GM18505 (cell line): ENCODE measurements at regions not wholly inside any gene's neighbourhood (a gene's known extent, or its start where the extent isn't known, plus 50 kb on each side); places are given as distances from the start of the nearest gene placed in this dataset.

Experiments
- ATAC-seq: cut with Tn5 transposase; IDR thresholded peaks from one replicate; pipeline ENCODE4 v1.9.1; 2021; ENCODE audit not compliant: unreplicated experiment
- POLR2A ChIP-seq: IDR thresholded peaks from 4 replicates; pipeline ENCODE4 v1.6.1; 2011; ENCODE audit warnings: borderline replicate concordance; ENCODE audit not compliant: insufficient read depth, insufficient read length; ENCODE audit errors: extremely low read depth

GRCh38 chr10:44435196-44435595 lies 50.3 kb upstream of the CXCL12 start:
- ATAC-seq: no peak
- TF ChIP-seq POLR2A: no peak

GRCh38 chr10:44436240-44436639 lies 51.3 kb upstream of the CXCL12 start:
- no peak for TF ChIP-seq POLR2A
- ATAC-seq: no peak

- TF ChIP-seq POLR2A: no peak
- no peak for ATAC-seq
Observed at GRCh38 chr10:44437840-44438511, 53.1 kb upstream of the CXCL12 start.

GRCh38 chr10:44439239-44439957 lies 54.5 kb upstream of the CXCL12 start:
- no peak for ATAC-seq
- no peak for TF ChIP-seq POLR2A

DNA sequence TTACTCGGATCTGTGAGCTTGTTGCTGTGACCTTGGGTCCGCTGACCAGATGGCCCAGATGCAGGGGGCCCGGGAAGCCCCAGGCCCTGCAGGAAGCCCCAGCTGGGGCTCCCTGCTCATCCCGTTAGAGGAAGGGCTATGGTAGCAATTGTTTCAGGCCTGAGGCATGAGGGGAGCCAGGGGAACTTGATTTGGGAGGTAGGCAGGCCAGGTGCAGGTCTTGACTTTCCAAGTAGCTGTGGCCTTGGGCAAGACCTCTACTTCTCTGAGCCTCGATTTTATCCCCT lies 55.0 kb upstream of the CXCL12 start:
- no peak for ATAC-seq
- no peak for TF ChIP-seq POLR2A

DNA sequence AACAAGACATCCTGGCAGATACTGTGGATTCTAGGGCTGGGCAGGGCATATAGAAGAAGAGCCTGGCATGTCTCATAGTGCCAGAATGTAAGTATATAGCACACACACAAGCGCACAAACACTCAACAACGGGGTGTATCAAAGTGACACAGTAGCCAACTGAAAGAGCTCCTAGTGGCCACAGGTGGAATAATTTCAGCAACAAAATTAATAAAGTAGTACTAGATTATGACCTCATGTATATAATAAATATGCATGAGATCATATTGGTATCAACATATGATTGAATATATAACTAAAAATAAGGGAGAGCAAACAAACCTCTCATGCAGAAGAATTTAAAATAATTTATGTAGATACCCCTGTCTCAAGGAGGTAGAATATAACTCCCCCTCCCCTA lies 72.4 kb upstream of the CXCL12 start:
- no peak for TF ChIP-seq POLR2A
- ATAC-seq: no peak

DNA sequence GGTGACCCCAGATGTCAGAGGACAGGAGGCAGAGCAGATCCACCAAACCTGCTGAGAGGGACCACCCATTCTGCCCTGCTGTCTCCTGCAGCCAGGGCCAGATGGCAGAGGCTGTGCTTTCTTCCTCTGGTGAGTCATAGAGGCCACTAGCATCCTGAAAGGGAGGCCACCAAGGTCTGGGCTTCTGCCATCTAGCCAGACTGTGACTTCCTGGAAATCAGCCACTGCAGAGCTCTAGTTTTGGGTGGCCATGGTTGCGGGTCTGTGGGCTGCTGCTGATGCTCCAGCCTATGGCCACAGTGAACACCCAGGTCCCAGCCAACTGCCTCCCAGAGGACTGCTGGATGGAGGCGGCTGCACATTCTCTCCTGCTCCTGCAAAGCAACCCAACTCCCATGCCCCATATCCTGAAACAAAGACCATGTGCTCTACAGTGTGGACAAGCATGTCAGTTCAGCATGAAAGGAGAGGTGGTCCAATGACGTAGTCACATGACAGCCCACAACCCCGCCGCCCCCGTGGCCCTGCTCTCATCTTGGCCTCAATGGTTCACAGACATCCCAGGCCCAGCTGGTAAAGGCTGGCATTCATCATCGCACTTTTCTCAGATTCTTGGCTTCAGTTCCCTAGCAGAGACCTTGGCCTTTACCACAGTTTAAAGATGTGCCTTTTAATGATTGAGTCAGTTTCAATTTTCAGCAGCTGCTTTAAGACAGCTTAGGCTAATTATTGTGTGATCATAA lies 73.9 kb upstream of the CXCL12 start:
- TF ChIP-seq POLR2A: no peak
- ATAC-seq: no peak

DNA sequence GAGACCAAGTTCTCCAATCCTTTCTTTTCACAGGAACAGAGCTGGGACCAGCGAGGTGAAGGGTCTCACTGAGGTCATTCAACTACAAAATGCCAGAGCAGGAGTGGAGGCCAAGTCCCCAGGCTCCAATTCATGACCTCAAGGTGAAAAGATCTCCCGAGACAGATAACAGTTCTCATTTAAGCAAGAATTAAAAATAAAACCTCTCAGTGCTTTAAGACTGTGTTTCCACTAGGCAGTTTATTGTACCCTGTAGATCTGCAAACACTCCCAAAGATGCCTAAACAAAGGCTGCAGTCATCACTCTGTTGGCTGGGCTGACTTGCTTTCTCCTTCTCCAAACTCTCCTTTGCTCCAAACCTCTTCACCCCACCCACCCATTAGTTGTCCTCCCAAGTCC lies 74.8 kb upstream of the CXCL12 start:
- ATAC-seq: no peak
- TF ChIP-seq POLR2A: no peak

DNA sequence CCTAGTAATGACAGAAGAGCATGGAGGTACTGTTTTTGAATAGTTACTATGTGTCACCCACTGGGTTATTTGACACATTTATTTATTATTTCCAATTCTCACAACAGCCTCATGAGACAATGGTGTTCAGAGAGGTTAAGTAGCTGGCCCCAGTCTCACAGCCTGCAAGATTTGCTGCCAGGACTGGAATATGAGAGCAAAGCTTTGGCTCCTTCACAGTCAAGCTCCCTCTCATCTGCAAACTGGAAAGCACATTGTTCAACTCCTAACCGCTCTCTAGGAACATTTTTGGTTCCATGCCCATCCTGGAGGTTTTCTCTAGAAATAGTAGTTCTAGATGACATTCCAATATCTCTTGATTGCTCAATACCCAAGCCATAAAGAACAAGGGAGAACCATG lies 75.5 kb upstream of the CXCL12 start:
- no peak for TF ChIP-seq POLR2A
- no peak for ATAC-seq

DNA sequence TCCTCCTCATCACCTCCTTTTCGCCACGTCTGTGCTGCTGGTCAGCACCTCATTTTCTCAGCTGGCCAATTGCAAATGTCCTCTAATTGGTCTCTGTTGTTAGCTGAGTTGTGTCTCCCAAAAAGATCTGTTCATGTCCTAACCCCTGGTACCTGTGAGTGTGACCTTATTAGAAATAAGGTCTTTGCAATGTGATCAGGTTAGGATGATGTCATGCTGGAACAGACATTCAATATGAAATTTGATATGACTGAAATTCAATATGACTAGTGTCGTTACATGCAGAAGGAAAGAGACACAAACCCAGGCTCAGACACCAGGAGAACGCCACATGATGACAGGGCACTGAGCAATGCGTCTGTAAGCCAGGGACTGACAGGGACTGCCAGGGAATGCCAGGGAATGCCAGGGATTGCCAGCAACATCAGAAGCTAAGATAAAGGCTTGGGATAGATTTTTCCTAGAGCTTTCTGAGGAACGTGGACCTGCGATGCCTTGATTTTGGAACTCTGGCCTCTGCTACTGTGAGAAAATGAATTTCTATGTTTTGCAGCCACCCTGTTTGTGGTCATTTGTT lies 77.5 kb upstream of the CXCL12 start:
- no peak for ATAC-seq
- TF ChIP-seq POLR2A: no peak

DNA sequence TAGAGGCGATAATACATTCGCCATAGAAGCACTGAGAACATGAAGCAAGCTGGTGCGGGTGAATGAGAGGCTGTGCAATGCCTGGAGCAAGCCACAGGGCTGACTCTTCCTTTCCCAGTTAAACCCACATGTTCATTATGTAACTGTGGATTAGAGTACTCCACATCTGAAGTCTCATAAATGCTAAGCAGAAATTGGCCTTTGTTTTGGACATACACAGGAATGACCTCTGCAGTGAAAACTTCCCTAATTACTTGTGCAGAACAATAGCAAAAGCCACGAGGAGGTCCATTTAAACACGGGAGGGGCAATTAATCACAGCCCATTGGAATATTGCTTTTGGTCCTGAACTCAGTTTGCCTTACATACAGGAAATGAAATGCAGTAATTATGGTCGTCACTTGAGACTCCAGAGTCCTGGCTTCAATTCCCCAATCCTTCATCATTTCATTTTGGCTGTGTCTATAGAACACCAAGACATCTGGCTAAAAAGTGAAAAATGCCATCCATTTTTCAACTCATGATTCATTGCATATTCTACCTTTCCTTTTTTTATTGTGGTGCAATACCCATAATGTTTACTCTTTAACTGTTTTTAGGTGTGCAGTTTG lies 78.7 kb upstream of the CXCL12 start:
- no peak for TF ChIP-seq POLR2A
- ATAC-seq: no peak

- TF ChIP-seq POLR2A: no peak
- no peak for ATAC-seq
Observed at GRCh38 chr10:44464503-44464902, 79.6 kb upstream of the CXCL12 start.

DNA sequence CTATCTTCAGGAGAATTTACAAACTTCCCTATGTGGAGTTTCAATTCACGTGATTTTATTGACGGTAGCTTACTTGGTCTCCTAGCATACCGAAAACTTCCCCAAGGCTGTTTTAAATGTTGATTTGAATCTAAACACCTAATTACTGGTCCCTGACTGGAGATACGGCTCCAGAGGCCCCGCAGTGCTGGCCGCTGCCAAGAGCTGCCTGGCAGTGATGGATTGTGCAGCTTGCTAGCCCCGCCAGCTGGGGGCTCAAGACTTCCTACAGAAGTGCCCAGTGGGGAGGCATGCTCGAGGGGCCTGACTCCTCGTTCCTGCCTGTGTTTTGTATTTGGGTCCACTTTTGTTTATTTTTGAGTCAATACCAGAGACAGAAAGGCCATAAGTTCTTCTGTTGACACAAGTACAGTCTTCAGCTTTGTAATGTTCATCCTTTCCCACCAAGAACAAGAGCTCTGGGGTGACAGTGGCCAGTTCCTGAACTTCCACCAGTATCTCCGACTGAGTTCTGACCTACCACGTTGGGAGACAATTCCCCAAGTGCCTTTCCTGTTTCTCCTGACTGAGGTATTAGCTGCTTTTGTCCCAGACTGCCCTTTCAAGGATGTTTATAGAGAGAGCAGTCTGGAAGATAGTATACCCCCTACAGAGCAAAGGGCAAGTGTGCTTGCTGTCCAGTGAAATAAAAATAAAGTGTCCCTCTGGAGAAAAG lies 80.7 kb upstream of the CXCL12 start:
- TF ChIP-seq POLR2A: no peak
- no peak for ATAC-seq
